ENCODE measurements at regions not wholly inside any gene's neighbourhood (a gene's known extent, or its start where the extent isn't known, plus 50 kb on each side); places are given as distances from the start of the nearest gene placed in this dataset.

GRCh38 chr15:94963953-94964352 lies 732.6 kb downstream of the MCTP2 start (continued):
- TF ChIP-seq SIRT6 (IDR thresholded peaks at IDR 0.05; ENCODE audit: low read length) = no peak
- TF ChIP-seq RNF2 (IDR thresholded peaks at IDR 0.05; ENCODE audit: borderline replicate concordance, low read depth, low read length, missing control alignments, poor library complexity, severe bottlenecking) = no peak
- no peak for TF ChIP-seq CTBP2 (IDR thresholded peaks at IDR 0.05; ENCODE audit: borderline replicate concordance, insufficient read depth, insufficient read length, low read length)
- TF ChIP-seq POU5F1 (IDR thresholded peaks at IDR 0.05; ENCODE audit: low read depth, low read length) = no peak
- TF ChIP-seq CHD7 (IDR thresholded peaks at IDR 0.05; ENCODE audit: insufficient replicate concordance, low read length) = no peak
- TF ChIP-seq SP4 (IDR thresholded peaks at IDR 0.05; ENCODE audit: low read length) = no peak
- no peak for TF ChIP-seq KDM4A (IDR thresholded peaks at IDR 0.05; ENCODE audit: low read depth, low read length, severe bottlenecking)

Data from H1 (cell line).